ENCODE measurements at regions not wholly inside any gene's neighbourhood (a gene's known extent, or its start where the extent isn't known, plus 50 kb on each side); places are given as distances from the start of the nearest gene placed in this dataset.

DNA sequence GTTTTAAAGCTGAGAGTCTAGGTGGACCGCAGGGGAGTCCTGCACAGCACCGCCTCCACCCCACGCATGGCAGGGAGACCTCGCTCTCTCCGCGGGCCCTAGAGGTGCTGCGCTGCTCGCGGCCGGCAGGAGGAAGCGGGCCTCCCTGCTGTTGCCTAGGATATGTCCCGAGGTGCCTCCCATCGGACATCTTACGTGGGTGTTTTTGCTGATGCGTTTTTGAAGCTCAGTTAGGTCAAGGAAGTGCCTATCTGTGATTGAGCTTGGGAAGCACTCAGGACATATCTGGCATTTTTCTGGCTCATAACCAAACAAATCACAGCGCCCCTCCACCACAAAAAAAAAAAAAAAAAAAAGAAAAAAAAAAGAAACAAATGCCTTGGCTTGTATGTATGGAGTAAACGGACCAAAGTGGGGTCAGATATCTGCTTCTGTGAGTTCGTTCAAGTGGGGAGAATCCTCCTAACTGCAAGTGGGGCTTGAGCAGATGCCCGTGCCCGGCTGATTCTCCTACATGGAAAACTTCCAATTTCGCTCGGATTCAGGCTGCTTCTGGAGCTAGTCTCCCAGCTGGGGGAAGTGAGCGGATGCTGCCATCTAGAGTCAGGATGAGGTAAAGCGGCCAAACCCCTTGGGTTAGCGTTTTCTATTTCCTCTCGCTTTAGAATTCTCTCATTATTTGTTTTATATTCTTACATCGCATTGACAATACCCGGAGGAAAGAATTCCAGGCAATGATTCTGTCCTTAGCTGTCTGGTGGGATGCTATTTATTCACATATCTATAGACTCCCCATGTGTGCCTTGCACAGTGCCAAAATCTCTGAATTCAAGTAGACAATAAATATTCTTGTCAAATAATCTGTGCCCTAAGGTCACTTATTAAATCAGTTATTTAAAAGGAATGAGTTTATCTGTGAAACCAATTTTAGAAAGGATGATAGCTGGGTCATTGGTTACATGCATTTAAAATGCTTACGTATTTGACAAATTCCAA lies 95.3 kb downstream of the CD8B2 start:
- no peak overlapping the region for H3K9ac ChIP-seq (ENCODE audit: low read depth, low read length, poor library complexity)

DNA sequence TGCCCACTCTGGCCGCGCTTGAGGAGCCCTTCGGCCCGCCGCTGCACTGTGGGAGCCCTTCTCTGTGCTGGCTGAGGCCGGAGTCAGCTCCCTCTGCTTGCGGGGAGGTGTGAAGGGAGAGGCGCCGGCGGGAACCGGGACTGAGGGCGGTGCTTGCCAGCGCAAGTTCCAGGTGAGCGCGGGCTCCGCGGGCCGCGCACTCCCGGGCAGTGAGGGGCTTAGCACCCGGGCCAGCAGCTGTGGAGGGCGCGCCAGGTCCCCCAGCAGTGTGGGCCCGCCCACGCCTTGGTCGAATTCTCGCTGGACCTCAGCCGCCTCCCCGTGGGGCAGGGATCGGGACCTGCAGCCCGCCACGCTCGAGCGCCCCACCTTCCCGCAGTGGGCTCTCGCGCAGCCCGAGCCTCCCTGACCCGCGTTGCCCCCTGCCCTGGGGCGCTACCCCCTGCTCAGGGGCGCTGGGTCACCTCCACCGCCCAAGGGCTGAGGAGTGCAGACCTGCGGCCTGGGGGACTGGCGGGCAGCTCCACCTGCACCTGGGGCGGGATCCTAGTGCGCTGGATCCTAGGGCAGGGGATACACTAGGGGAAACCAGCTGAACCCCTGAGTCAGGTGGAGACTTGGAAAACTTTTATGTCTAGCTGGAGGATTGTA lies 97.3 kb downstream of the CD8B2 start:
- peak overlapping the region; percentile 77 for H3K18ac ChIP-seq (ENCODE audit: low read length)
- H3K23ac ChIP-seq (ENCODE audit: low read depth, low read length, poor library complexity): no peak overlapping the region
- no peak overlapping the region for H3K27ac ChIP-seq (replicated peaks; ENCODE audit: low read length)
- H3K27me3 ChIP-seq (ENCODE audit: control insufficient read depth in 3 of 3, insufficient read depth in 3 of 3, low read depth in 1 of 3, low read length in 3 of 3): peaks cover 0 to 26% (median 11%) of the 10 kb centered on the region in 3 experiments
- no peak overlapping the region for H2BK12ac ChIP-seq (ENCODE audit: low read length)
- H3K4ac ChIP-seq (ENCODE audit: low read length): no peak overlapping the region
- no peak overlapping the region for H2AFZ ChIP-seq (ENCODE audit: low read length)
- no peaks in the 10 kb centered on the region for H3K36me3 ChIP-seq (replicated peaks in 1 of 2; ENCODE audit: control insufficient read depth in 2 of 2, insufficient read depth in 2 of 2, low read length in 2 of 2)
- no peak overlapping the region for H4K91ac ChIP-seq (ENCODE audit: low read depth, low read length, poor library complexity)
- H3K14ac ChIP-seq (ENCODE audit: low read length): no peak overlapping the region
- H3K9me3 ChIP-seq (replicated peaks in 1 of 2; ENCODE audit: control insufficient read depth in 2 of 2, insufficient read depth in 1 of 2, low read depth in 1 of 2, low read length in 2 of 2): no peaks in the 10 kb centered on the region
- no peak overlapping the region for H2BK5ac ChIP-seq (ENCODE audit: low read length)
- H3K4me2 ChIP-seq (ENCODE audit: insufficient read depth, low read length, poor library complexity, severe bottlenecking): peak overlapping the region; percentile 23
- no peak overlapping the region for H2BK120ac ChIP-seq (ENCODE audit: low read depth, low read length)
- no peak overlapping the region for H3K9ac ChIP-seq (ENCODE audit: low read depth, low read length, poor library complexity)
- H2AK5ac ChIP-seq (ENCODE audit: low read depth, low read length): peak overlapping the region; percentile 48
- H3K79me1 ChIP-seq (ENCODE audit: low read depth, low read length): no peaks in the 10 kb centered on the region
- peak overlapping the region; percentile 60 for H2BK15ac ChIP-seq (ENCODE audit: low read length)
- DNase-seq (ENCODE audit: low spot score): no peak
- H3K4me3 ChIP-seq (ENCODE audit: low read length in 2 of 2): no peak overlapping the region
- WGBS, 2 donors (ENCODE audit: extremely low coverage in 2 of 2, insufficient read length in 2 of 2, insufficient replicate concordance in 1 of 2): no CpG with 5 or more reads among the region's 47 CpGs
- no peak overlapping the region for H4K8ac ChIP-seq (ENCODE audit: low read depth, low read length)
- H3K4me1 ChIP-seq (ENCODE audit: control insufficient read depth in 2 of 2, insufficient read depth in 1 of 2, low read depth in 1 of 2, low read length in 2 of 2): peaks cover 0 to 3% of the 10 kb centered on the region in 2 donors

More for the DNA sequence above, 95.3 kb downstream of the CD8B2 start:
- H3K4me3 ChIP-seq (ENCODE audit: low read length in 2 of 2): peak overlapping the region; percentile 6 to 71
- no peak overlapping the region for H3K18ac ChIP-seq (ENCODE audit: low read length)
- peak overlapping the region; percentile 43 for H3K4me2 ChIP-seq (ENCODE audit: insufficient read depth, low read length, poor library complexity, severe bottlenecking)
- peaks cover 0 to 26% (median 11%) of the 10 kb centered on the region in 3 experiments for H3K27me3 ChIP-seq (ENCODE audit: control insufficient read depth in 3 of 3, insufficient read depth in 3 of 3, low read depth in 1 of 3, low read length in 3 of 3)
- H3K14ac ChIP-seq (ENCODE audit: low read length): no peak overlapping the region
- no peak overlapping the region for H3K23ac ChIP-seq (ENCODE audit: low read depth, low read length, poor library complexity)
- no peak overlapping the region for H2BK15ac ChIP-seq (ENCODE audit: low read length)
- H4K91ac ChIP-seq (ENCODE audit: low read depth, low read length, poor library complexity): no peak overlapping the region
- no peak overlapping the region for H2AK5ac ChIP-seq (ENCODE audit: low read depth, low read length)
- no peak overlapping the region for H2BK5ac ChIP-seq (ENCODE audit: low read length)
- peak; percentile 74 for DNase-seq (ENCODE audit: low spot score)
- no peak overlapping the region for H3K4ac ChIP-seq (ENCODE audit: low read length)
- WGBS, 2 donors (ENCODE audit: extremely low coverage in 2 of 2, insufficient read length in 2 of 2, insufficient replicate concordance in 1 of 2): no CpG with 5 or more reads among the region's 29 CpGs
- no peaks in the 10 kb centered on the region for H3K9me3 ChIP-seq (replicated peaks in 1 of 2; ENCODE audit: control insufficient read depth in 2 of 2, insufficient read depth in 1 of 2, low read depth in 1 of 2, low read length in 2 of 2)
- H3K27ac ChIP-seq (replicated peaks; ENCODE audit: low read length): no peak overlapping the region
- no peaks in the 10 kb centered on the region for H3K36me3 ChIP-seq (replicated peaks in 1 of 2; ENCODE audit: control insufficient read depth in 2 of 2, insufficient read depth in 2 of 2, low read length in 2 of 2)
- peaks cover 0 to 3% of the 10 kb centered on the region in 2 donors for H3K4me1 ChIP-seq (ENCODE audit: control insufficient read depth in 2 of 2, insufficient read depth in 1 of 2, low read depth in 1 of 2, low read length in 2 of 2)
- no peak overlapping the region for H2BK120ac ChIP-seq (ENCODE audit: low read depth, low read length)
- no peaks in the 10 kb centered on the region for H3K79me1 ChIP-seq (ENCODE audit: low read depth, low read length)
- H4K8ac ChIP-seq (ENCODE audit: low read depth, low read length): no peak overlapping the region
- H2BK12ac ChIP-seq (ENCODE audit: low read length): no peak overlapping the region
- H2AFZ ChIP-seq (ENCODE audit: low read length): peak overlapping the region; percentile 85

DNA sequence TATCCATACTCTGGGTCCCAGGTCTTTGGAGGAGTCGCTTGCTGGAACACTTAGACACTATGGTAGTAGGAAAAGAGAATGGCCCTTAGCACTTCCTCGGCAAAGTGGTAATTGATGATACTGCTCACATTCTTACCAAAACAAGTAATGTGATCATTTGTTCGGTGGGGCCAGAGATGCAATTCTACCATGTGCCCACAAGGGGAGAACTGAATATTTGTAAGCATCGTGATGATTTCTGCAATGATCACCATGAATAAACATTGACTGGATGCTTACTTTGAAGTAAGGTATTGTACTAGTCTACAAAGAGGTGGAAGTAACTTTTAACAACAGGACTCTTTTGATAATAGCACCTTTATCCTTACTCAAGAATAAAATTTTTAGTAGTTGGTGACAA lies 109.7 kb downstream of the CD8B2 start:
- no peaks in the 10 kb centered on the region for H3K36me3 ChIP-seq (replicated peaks in 1 of 2; ENCODE audit: control insufficient read depth in 2 of 2, insufficient read depth in 2 of 2, low read length in 2 of 2)
- no peak overlapping the region for H2BK15ac ChIP-seq (ENCODE audit: low read length)
- H2BK120ac ChIP-seq (ENCODE audit: low read depth, low read length): no peak overlapping the region
- no peak overlapping the region for H3K4ac ChIP-seq (ENCODE audit: low read length)
- H3K27me3 ChIP-seq (ENCODE audit: control insufficient read depth in 3 of 3, insufficient read depth in 3 of 3, low read depth in 1 of 3, low read length in 3 of 3): no peaks in the 10 kb centered on the region
- no peak overlapping the region for H3K18ac ChIP-seq (ENCODE audit: low read length)
- no peak overlapping the region for H4K8ac ChIP-seq (ENCODE audit: low read depth, low read length)
- no peak overlapping the region for H3K4me3 ChIP-seq (ENCODE audit: low read length in 2 of 2)
- H3K9me3 ChIP-seq (replicated peaks in 1 of 2; ENCODE audit: control insufficient read depth in 2 of 2, insufficient read depth in 1 of 2, low read depth in 1 of 2, low read length in 2 of 2): no peaks in the 10 kb centered on the region
- H3K9ac ChIP-seq (ENCODE audit: low read depth, low read length, poor library complexity): no peak overlapping the region
- no peaks in the 10 kb centered on the region for H3K79me1 ChIP-seq (ENCODE audit: low read depth, low read length)
- no peak overlapping the region for H3K27ac ChIP-seq (replicated peaks; ENCODE audit: low read length)
- no peak overlapping the region for H2BK12ac ChIP-seq (ENCODE audit: low read length)
- no peak for DNase-seq (ENCODE audit: low spot score)
- no CpG with 5 or more reads among the region's 4 CpGs for WGBS, 2 donors (ENCODE audit: extremely low coverage in 2 of 2, insufficient read length in 2 of 2, insufficient replicate concordance in 1 of 2)
- no peak overlapping the region for H2BK5ac ChIP-seq (ENCODE audit: low read length)
- H2AK5ac ChIP-seq (ENCODE audit: low read depth, low read length): no peak overlapping the region
- no peak overlapping the region for H3K14ac ChIP-seq (ENCODE audit: low read length)
- no peak overlapping the region for H2AFZ ChIP-seq (ENCODE audit: low read length)
- H4K91ac ChIP-seq (ENCODE audit: low read depth, low read length, poor library complexity): no peak overlapping the region
- no peak overlapping the region for H3K23ac ChIP-seq (ENCODE audit: low read depth, low read length, poor library complexity)
- H3K4me1 ChIP-seq (ENCODE audit: control insufficient read depth in 2 of 2, insufficient read depth in 1 of 2, low read depth in 1 of 2, low read length in 2 of 2): no peaks in the 10 kb centered on the region
- no peak overlapping the region for H3K4me2 ChIP-seq (ENCODE audit: insufficient read depth, low read length, poor library complexity, severe bottlenecking)

DNA sequence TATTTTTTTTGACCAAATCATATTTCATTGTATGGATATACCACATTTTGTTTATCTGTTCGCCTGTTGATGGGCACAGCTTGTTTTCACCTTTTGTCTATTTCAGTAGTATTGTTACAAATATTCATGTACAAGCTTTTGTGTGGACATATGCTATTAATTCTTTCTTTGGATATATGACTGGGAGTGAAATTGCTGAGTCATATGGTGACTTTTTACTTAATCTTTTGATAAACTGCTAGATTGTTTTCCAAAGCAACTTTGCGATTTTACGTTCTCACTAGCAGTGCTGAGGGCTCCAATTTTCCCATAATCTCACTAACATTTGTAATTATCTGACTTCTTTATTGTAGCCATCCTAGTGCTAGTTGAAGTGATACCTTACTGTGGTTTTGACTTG lies 112.4 kb downstream of the CD8B2 start:
- Histone ChIP-seq H3K27ac (replicated peaks; ENCODE audit: low read length) (no peak overlapping the region), H3K4me1 (ENCODE audit: control insufficient read depth in 2 of 2, insufficient read depth in 1 of 2, low read depth in 1 of 2, low read length in 2 of 2) (no peaks in the 10 kb centered on the region), H4K8ac (ENCODE audit: low read depth, low read length) (no peak overlapping the region), H4K91ac (ENCODE audit: low read depth, low read length, poor library complexity) (no peak overlapping the region), H3K4me3 (ENCODE audit: low read length in 2 of 2) (no peak overlapping the region), H3K9me3 (replicated peaks in 1 of 2; ENCODE audit: control insufficient read depth in 2 of 2, insufficient read depth in 1 of 2, low read depth in 1 of 2, low read length in 2 of 2) (no peaks in the 10 kb centered on the region), H3K23ac (ENCODE audit: low read depth, low read length, poor library complexity) (no peak overlapping the region), H2AK5ac (ENCODE audit: low read depth, low read length) (no peak overlapping the region), H2BK5ac (ENCODE audit: low read length) (no peak overlapping the region), H3K79me1 (ENCODE audit: low read depth, low read length) (no peaks in the 10 kb centered on the region), H3K9ac (ENCODE audit: low read depth, low read length, poor library complexity) (no peak overlapping the region), H3K36me3 (replicated peaks in 1 of 2; ENCODE audit: control insufficient read depth in 2 of 2, insufficient read depth in 2 of 2, low read length in 2 of 2) (no peaks in the 10 kb centered on the region), H2AFZ (ENCODE audit: low read length) (no peak overlapping the region), H2BK15ac (ENCODE audit: low read length) (no peak overlapping the region), H3K27me3 (ENCODE audit: control insufficient read depth in 3 of 3, insufficient read depth in 3 of 3, low read depth in 1 of 3, low read length in 3 of 3) (no peaks in the 10 kb centered on the region), H3K14ac (ENCODE audit: low read length) (no peak overlapping the region), H2BK12ac (ENCODE audit: low read length) (no peak overlapping the region), H2BK120ac (ENCODE audit: low read depth, low read length) (no peak overlapping the region), H3K4me2 (ENCODE audit: insufficient read depth, low read length, poor library complexity, severe bottlenecking) (no peak overlapping the region), H3K18ac (ENCODE audit: low read length) (no peak overlapping the region), H3K4ac (ENCODE audit: low read length) (no peak overlapping the region)
- WGBS, 2 donors (ENCODE audit: extremely low coverage in 2 of 2, insufficient read length in 2 of 2, insufficient replicate concordance in 1 of 2): no CpG with 5 or more reads among the region's 3 CpGs
- no peak for DNase-seq (ENCODE audit: low spot score)

All from neuronal stem cell (in vitro differentiated cells).